Amygdala (tissue), 56 donors: ENCODE measurements at regions not wholly inside any gene's neighbourhood (a gene's known extent, or its start where the extent isn't known, plus 50 kb on each side); places are given as distances from the start of the nearest gene placed in this dataset.

ENCODE experiments used
- DNase-seq, 56 donors: peaks; one replicate each; lab custom pipeline; 2025; lab: John Stamatoyannopoulos, UW

GRCh38 chr4:23547601-23548000 is 342.2 kb downstream of the PPARGC1A start:
- DNase-seq = no peak

- DNase-seq = no peak
These were observed 342.8 kb downstream of the PPARGC1A start for GRCh38 chr4:23547096-23547495.

- no peak for DNase-seq
These were observed 349.8 kb downstream of the PPARGC1A start for GRCh38 chr4:23539969-23540569.

GRCh38 chr4:23533859-23534258 is 356.0 kb downstream of the PPARGC1A start:
- no peak for DNase-seq

GRCh38 chr4:23516716-23517115 is 373.1 kb downstream of the PPARGC1A start:
- no peak for DNase-seq

- no peak for DNase-seq
These were observed 385.8 kb downstream of the PPARGC1A start for GRCh38 chr4:23504083-23504482.

GRCh38 chr4:23500894-23501449 is 388.9 kb downstream of the PPARGC1A start:
- no peak for DNase-seq

GRCh38 chr4:23485801-23486200 is 404.0 kb downstream of the PPARGC1A start:
- no peak for DNase-seq

- DNase-seq = no peak
These were observed 405.2 kb downstream of the PPARGC1A start for GRCh38 chr4:23484689-23485088.

- DNase-seq = no peak
These were observed 406.4 kb downstream of the PPARGC1A start for GRCh38 chr4:23483320-23483960.

GRCh38 chr4:23481566-23481965 is 408.3 kb downstream of the PPARGC1A start:
- DNase-seq = no peak

GRCh38 chr4:23477905-23478304 is 411.9 kb downstream of the PPARGC1A start:
- DNase-seq = no peak

GRCh38 chr4:23476515-23477090 is 413.2 kb downstream of the PPARGC1A start:
- no peak for DNase-seq

- no peak for DNase-seq
These were observed 426.8 kb downstream of the PPARGC1A start for GRCh38 chr4:23463071-23463470.

- no peak for DNase-seq
These were observed 431.8 kb downstream of the PPARGC1A start for GRCh38 chr4:23458054-23458453.

GRCh38 chr4:23456864-23457263 is 433.0 kb downstream of the PPARGC1A start:
- DNase-seq = no peak

- no peak for DNase-seq
These were observed 434.2 kb downstream of the PPARGC1A start for GRCh38 chr4:23455456-23456158.

- no peak for DNase-seq
These were observed 448.2 kb downstream of the PPARGC1A start for GRCh38 chr4:23441530-23442069.

GRCh38 chr4:23438764-23439163 is 451.1 kb downstream of the PPARGC1A start:
- no peak for DNase-seq

GRCh38 chr4:23429497-23429896 is 460.4 kb downstream of the PPARGC1A start:
- no peak for DNase-seq

GRCh38 chr4:23425570-23425969 is 464.3 kb downstream of the PPARGC1A start:
- DNase-seq = no peak
